ENCODE measurements at regions not wholly inside any gene's neighbourhood (a gene's known extent, or its start where the extent isn't known, plus 50 kb on each side); places are given as distances from the start of the nearest gene placed in this dataset.
"Not testable (repeated sequence)": the region's sequence is repeated elsewhere in the genome, so short reads cannot be mapped to it uniquely, and the experiment has no call there.

DNA sequence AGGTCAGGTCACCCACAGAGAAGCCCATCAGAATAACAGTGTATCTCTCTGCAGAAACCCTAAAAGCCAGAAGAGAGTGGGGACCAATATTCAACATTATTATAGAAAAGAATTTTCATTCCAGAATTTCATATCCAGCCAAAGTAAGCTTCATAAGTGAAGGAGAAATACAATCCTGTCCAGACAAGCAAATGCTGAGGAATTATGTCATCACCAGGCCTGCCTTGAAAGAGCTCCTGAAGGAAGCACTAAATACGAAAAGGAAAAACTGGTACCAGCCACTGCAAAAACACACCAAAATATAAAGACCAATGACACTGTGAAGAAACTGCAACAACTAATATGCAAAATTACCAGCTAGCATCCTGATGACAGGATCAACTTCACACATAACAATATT is 260.0 kb upstream of the KYNU start:
- no peak for DNase-seq

DNA sequence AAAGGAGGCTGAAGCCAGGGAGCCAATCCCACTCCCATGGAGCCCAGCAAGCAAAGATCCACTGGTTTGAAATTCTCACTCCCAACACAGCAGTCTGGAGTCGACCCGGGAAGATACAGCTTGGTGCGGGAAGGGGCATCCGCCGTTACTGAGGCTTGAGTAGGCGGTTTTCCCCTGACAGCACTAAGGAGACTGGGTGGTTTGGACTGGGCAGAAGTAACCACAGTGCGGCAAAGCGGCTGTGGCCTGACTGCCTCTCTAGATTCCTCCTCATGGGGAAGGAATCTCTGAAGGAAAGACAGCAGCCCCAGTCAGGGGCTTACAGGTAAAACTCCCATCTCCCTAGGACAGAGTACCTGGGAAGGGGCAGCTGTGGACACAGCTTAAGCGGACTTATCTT is 261.6 kb upstream of the KYNU start:
- DNase-seq, result no peak

DNA sequence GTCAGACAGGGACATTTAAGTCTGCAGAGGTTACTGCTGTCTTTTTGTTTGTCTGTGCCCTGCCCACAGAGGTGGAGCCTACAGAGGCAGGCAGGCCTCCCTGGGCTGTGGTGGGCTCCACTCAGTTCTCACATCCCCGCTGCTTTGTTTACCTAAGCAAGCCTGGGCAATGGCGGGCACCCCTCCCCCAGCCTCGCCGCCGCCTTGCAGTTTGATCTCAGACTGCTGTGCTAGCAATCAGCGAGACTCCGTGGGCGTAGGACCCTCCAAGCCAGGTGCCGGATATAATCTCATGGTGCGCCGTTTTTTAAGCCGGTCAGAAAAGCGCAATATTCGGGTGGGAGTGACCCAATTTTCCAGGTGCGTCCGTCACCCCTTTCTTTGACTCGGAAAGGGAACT is 264.3 kb upstream of the KYNU start:
- DNase-seq, result not testable (repeated sequence)

DNA sequence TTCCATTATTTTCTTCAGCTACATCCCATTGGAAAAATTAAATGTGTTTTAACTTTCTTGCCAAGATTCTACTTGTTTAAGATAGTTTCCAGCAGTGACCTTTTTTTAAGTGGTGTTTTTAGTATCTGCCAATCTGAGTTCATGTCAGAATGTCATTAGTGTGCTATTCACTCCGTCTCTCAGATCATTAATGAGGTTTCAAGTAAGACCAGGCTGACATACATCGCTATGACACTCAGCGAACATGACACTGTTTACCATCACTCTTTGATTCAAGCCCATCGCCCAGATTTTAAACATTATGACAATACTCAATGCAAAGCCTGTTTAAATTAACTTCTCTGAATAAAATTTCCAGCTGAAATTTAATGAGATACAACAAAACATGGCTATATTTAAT is 272.0 kb upstream of the KYNU start:
- DNase-seq, result no peak

DNA sequence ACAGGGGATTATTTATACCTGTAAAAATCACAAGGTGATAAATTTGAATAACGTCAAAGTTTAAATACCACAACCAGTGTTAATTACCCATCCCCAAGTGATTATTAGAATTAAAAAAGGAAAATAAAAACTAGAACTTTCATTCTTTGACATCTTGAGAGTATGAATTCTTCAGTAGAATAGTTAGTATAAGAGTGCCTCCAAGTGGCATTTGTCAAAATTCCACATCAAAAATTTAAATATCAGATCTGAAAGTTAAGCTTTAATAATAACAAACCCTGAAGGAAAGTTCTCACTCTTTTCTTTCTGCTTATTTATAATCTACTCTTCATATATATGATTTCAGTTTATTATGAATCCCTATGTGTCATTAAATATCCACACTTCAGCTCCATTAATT is 273.7 kb upstream of the KYNU start:
- DNase-seq, result no peak

DNA sequence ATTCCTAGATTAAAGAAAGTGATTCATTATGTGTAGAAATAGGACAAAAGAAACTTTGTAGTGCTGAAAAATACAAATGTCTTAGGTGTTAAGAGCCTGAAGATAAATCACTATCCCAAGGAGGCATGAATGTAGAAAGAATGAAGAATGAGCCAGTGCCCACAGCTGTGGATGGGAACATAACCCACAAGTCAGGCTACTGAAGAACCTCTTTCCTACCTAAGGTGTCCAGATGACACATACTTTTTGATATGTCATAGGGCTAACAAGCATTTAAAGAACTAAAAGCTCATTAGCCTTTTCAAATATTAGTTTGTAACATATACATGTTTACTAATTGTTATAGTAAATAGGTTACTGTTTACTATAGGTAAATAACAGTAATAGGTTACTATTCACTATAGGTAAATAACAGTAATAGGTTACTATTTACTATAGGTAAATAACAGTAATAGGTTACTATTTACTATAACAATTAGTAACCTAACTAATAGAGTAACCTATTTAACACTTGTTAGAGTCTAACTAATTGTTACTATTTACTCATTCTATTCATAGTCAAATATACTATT is 275.0 kb upstream of the KYNU start:
- no peak for DNase-seq

DNA sequence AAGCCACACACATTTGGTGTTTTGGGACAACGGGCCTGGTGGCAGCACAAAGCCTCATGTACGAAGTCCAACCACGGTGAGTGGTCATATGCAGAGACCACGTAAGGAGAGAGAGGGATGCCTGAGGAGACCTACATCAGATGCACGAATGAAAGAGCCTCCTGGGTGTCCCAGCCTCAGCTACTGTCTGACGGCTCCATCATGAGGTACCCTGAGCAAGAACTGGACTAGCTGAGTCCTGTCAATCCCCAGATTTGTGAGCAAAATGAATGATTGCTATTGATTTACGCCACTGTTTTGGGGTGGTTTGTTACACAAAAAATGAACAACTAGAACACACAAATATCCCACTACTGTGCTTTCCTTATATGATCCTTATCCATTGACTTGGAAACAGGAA is 275.7 kb upstream of the KYNU start:
- DNase-seq, result no peak

DNA sequence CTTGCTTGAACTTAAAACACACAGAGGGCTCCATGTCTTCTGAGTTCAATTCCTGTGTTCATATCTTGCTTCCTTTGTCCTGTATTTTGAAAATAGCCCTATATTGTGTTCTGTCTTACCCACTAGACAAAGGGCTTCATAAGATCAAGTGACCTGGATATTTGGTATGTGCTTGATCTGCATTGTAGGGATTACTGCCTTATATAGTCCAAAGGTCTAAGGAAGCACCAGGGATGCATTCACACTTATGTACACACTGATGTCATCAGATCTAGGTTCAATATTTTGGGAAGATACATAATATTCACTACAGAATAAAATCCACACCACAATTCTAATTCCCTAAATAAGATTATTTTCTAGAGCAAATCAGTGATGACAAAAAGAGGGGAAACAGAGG is 278.0 kb upstream of the KYNU start:
- DNase-seq, result no peak

DNA sequence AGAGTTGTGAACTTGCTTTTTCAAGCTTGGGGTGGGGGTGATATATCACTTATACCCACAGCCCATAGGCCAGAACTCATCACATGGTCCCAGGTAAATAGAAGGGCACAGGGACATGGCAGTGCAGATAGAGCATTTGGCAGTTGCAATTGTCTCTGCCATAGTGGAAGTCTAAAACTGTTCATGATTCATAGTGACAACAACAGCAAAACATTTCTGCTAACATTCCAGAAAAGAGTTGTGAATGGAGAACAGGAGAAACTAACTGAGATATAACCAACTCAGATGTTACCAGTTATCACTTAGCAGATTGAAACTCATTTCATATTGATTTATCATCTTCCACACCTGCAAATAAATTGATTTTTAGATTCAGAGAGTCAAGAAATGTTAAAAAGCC is 278.6 kb upstream of the KYNU start:
- DNase-seq, result no peak

DNA sequence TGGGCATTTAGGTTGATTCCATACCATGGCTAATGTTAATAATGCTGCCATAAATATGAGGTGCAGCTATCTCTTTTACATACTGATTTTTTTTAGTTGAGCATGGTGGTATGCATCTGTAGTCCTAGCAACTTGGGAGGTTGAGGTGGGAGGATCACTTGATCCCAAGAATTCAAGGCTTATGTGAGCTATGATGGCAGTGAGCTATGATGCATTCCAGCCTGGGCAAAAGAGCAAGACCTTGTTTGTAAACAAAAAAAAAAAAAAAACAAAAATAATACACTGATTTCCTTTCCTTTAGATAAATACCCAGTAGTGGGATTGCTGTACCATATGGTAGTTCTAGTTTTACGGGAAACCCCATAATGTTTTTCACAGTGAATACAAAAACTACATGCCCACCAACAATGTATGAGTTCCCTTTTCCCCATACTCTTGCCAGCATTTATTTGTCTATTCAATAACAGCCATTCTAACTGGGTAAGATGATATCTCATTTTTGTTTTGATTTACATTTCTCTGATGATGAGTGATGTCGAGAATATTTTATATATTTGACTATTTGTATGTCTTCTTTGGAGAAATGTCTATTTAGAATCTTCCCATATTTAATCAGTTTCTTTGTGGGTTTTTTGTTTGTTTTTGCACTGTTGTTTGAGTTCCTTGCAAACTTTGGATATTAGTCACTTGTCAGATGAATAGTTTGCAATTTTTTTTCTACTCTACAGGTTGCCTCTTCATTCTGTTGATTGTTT is 281.0 kb upstream of the KYNU start:
- DNase-seq, result no peak

DNA sequence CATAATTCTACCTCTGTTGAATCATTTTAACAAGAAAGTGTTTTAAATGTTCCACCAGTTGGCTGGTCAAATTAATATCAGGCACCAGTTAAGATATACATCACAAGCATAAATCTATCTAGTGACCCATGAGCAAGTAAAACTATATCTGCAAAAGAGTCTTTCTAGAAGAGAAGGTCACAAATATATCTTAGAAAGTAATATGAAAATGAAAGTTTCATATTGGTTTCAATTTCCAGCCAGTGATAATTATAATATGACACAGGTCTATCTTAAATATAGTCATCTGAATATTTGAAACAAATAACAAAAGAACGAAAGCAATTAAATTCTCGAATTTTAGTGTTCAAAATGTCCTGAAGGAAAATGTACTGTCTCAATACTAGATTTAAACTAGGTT is 282.5 kb upstream of the KYNU start:
- no peak for DNase-seq

DNA sequence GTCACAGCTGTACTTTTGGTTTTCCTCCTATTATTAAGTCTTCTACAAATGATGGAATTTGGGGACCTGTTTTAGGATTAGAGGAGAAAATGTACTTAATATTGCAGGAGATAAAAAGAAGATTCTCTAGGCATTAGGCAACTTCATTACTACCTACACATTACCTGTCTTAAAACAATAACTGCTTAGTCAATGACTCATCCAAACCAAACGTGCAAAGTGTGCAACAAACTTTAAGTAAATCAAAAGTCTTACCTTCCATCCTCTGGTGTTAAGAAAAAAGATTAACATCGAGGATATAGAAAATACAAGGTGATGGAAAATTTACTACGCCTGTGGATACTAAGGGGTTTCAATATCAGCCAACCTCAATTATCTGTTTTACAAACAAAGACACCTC is 285.3 kb upstream of the KYNU start:
- DNase-seq, result no peak

DNA sequence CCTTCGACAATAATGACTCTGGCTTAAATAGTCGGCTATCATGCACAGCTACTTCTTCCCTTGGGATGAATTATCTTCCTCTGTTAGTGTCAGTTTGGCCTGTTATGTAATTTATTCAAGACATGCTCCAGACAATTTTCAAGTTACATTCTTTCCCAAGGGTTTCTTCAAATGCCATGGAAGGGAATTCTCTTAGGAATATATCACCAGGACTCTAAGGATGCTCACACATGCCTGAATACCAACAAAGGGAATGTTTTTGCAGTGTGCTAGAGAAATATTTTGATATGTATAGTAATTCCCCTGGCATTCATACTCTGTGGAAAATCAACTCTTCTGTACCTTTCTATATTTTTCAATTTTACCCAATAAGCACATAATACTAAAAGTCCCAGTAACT is 286.0 kb upstream of the KYNU start:
- DNase-seq, result no peak

DNA sequence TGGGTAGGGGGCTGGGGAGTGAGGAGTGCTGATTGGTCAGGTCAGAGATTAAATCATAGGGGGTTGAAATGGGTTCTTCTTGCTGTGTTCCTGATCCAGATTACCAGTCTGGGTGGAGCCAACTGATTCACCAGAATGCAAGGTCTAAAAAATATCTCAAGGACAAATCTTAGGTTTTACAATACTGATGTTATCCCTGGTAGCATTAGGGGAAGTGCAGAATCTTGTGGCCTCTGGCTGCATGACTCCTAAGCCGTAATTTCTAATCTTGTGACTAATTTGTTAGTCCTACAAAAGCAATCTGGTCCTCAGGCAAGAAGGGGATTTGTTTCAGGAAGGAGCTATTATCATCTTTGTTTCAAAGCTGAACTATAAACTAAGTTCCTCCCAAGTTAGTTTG is 289.2 kb upstream of the KYNU start:
- DNase-seq, result no peak

DNA sequence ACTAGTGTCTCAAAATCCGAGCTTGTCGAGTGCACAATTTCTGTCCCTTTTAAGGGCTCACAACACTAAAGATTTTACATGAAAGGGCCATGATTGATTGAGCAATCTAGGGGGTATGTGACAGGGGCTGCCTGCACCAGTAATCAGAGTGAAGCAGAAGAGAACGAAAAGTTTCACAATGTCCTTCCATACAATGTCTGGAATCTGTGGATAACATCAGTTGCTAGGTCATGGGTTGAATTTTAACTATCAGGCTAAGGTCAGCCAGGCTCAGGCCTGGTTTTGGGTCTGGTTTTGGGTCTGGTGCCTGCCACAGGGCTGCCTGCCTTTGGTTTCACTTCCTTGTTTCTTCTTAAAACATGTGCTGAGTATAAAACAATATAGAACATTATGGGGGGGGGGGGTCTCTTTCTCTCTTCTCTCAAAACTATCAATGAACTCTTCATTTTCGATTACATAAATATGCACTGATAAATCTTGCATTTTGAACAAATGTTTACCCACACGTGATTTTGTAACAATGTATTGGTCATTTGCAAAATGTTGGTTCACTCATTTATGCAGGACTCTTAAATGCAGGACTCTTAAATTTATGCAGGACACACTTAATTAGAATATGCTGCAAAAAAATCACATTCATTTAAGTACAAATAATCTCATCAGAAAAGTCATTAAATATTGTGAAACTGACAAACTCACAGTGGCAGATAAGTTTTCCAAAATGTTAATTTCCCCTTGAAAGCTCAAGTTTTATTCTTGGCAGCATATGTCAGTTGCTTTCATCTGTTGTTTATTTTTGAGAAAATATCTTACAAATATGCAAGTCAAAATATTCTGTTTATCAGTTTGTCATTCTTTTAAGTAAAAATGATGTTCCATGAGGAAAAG is 290.5 kb upstream of the KYNU start:
- DNase-seq, result peak; percentile 7

DNA sequence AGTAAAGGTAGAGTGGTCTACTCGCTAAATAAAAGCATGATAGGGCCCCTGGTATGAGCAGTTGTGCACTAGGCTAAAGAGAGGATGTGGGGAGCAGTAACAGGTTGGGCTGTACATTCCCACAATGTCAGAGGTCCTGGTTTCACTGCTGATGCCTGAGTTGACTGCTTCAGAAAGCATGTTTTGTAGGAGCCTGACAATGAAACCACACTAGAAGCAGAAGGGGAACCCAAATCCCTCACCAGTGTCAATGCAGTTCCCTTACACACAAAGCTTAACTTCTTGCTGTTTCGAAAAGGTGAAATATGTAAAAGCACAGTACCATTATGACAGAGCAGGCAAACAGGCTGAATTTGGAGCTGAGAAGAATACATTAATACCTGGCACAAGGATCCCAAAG is 291.7 kb upstream of the KYNU start:
- no peak for DNase-seq

DNA sequence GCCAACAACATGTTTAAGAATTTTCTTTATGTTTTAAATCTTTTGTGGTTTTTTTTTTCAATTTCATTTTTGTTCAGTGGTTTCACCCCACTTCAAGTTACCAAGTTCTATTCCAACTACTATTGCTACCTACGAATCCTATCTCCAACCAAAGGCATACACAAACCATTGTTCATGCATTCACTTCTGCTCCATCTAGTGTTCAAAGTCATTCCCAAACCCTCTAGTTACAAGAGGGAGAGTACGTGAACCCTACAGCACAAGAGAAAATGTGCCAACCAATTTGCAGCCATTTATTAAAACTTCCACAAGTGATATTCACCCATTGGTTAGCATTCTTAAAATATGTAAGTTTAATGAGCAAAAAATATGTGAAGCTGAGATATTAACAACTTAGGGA is 295.1 kb upstream of the KYNU start:
- DNase-seq, result no peak

DNA sequence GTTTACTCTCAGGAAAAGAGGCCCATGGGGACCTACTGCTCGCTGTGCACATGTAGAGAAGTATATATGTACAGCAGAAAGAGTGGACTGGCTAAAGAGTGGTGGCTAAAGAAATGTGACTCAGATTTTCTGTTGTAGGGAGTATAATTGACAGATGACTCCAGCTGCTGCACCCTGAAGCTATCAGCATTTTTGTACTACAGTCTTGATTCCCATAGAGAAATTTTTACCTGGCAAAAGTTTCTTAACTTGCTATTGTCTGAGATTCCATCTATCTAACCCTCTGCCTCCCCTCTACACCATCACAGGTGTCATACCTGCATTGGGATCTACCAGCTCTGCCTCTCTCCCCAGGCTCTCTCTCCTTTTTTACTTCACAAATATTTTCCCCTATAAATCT is 296.0 kb upstream of the KYNU start:
- DNase-seq, result no peak

DNA sequence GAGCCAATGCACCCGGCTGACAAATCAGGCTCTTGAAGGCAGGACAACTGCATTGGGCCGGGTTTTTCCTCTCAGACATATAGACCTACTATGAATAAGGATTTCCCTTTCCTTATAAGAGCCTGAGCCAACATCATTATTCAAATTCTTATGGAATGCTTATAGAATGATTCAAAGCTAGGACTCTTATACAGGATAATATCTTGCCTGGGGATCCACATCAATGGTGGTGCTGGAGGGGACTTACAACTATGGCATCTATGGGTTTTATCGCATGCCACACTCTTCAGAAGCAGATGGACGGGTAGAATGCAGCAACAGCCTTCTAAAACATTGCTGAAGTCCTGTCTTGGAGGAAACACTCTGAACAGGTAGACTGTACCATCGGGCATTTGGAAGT is 296.8 kb upstream of the KYNU start:
- DNase-seq, result no peak

DNA sequence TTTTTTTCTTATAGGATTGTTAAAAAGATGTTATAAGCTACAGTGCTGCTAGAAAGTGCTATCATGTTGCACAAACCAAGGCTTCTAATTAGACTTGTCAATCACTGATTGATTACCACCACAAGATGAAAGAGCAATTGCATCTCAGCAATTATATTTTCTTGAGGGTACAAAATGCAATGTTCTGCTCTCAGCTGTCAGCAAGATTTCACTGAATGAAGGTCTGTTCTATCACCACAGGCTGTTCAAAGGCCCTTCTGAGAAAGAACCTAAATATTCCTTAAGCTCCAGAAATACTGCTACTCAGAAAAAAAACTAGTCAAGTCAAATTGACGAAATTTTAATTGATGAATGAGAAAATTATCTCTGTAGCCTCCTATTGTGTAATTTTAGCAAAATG is 301.9 kb upstream of the KYNU start:
- no peak for DNase-seq

DNA sequence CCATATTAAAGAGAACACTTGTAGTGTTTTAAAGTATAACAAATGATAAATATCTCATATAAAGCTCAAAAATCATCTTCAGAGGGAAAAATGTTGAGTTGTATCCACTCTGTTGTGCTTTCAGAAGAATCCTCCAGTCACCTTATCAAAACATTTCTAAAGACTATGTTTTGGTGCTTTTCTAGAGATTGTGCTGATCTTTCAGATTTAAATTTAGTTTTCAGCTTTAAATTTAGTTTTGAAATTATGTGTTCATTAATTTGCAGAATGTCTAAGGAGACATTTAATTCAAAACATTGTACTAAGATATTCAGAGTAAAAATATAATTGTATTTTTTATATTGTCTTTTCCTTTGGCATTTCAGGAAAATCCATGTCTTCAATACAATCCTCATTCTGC is 303.1 kb upstream of the KYNU start:
- DNase-seq, result no peak

DNA sequence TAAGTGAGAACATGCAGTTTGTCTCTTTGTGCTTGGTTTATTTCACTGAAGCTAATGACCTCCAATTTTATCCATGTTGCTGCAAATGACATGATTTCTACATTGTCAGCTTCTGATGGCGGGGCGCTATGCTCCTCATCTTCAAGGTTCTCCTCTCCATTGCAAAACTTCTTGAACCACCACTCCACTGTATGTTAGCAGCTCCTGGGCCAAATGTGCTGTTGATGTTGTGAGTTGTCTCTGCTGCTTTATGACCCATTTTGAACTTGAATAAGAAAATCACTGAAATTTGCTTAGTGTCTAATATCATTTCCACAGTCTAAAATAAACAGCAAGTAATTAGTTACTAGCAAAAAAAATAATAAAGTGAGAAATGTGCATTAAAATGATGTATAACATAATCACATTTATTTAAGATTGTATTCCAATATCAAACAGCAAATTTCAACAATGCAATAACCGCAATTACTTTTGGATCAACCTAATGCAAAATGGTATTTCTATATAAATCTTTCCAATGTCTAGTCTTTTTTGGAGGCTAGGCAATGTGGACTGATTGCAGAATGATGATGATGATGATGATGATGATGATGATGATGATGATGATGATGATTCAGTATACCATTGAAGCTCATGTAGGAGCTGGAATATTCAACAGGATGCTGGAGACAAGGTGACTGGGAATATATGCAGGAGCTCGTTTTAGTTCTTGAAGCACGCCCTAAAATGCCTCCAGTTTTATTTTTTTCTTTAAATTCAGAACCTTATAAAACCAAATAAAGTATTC is 304.9 kb upstream of the KYNU start:
- no peak for DNase-seq

DNA sequence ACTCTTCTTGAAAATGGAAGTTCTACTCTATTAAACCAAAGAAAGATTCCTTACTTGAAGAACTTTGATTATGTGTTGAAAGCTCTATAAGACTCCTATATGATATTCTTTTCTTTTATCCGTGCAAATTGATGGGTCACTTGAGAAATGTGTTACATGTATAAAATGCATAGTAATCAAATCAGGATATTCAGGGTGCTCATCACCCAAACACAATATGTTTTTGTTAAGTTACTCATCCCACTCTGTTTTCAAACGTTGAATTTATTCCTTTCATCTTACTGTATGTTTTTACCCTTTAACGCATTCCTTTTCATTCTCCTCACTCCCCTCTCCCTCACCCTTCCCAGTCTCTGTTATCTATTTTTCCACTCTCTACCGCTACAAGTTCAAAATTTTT is 305.5 kb upstream of the KYNU start:
- no peak for DNase-seq
